GM23248 (cell line): ENCODE measurements at regions not wholly inside any gene's neighbourhood (a gene's known extent, or its start where the extent isn't known, plus 50 kb on each side); places are given as distances from the start of the nearest gene placed in this dataset.

ENCODE experiments used
- DNase-seq: peaks from one replicate; pipeline ENCODE4 v3.0.0-alpha.2; 2015
- H2AFZ ChIP-seq: fragments of 200-600 bp; sonication (generic); 2 replicates; pipeline ENCODE4 v1.6.1; 2016; ENCODE audit warnings: antibody characterized with exemption
- H3F3A ChIP-seq: fragments of 200-600 bp; sonication (generic); 2 replicates; pipeline ENCODE4 v1.6.1; 2016; ENCODE audit warnings: mild to moderate bottlenecking, antibody characterized with exemption, mixed run types; ENCODE audit not compliant: insufficient read depth
- H3K27ac ChIP-seq: fragments of 200-600 bp; sonication (generic); 2 replicates; pipeline ENCODE4 v1.5.1; 2016; ENCODE audit warnings: mild to moderate bottlenecking
- H3K27me3 ChIP-seq: fragments of 200-600 bp; sonication (generic); replicated peaks from 2 replicates; pipeline ENCODE4 v1.6.1; 2016; ENCODE audit warnings: mild to moderate bottlenecking; ENCODE audit not compliant: insufficient read depth
- H3K36me3 ChIP-seq: fragments of 200-600 bp; sonication (generic); 2 replicates; pipeline ENCODE4 v1.6.1; 2016; ENCODE audit warnings: low read depth, mild to moderate bottlenecking
- H3K4me1 ChIP-seq: fragments of 200-600 bp; sonication (generic); 2 replicates; pipeline ENCODE4 v1.6.1; 2016; ENCODE audit warnings: mild to moderate bottlenecking; ENCODE audit not compliant: insufficient read depth
- H3K4me2 ChIP-seq: fragments of 200-600 bp; sonication (generic); one replicate; pipeline ENCODE4 v1.6.1; 2016; ENCODE audit warnings: mild to moderate bottlenecking; ENCODE audit not compliant: unreplicated experiment
- H3K4me3 ChIP-seq: fragments of 200-600 bp; sonication (generic); 2 replicates; pipeline ENCODE4 v1.5.1; 2016; ENCODE audit warnings: mild to moderate bottlenecking
- H3K79me2 ChIP-seq: fragments of 200-600 bp; sonication (generic); 2 replicates; pipeline ENCODE4 v1.6.1; 2016; ENCODE audit warnings: mild to moderate bottlenecking; ENCODE audit not compliant: insufficient read depth
- H3K9ac ChIP-seq: fragments of 200-600 bp; sonication (generic); 2 replicates; pipeline ENCODE4 v1.6.1; 2016; ENCODE audit warnings: mild to moderate bottlenecking
- H3K9me2 ChIP-seq: fragments of 200-600 bp; sonication (generic); 2 replicates; pipeline ENCODE4 v1.6.1; 2016; ENCODE audit warnings: mixed run types, mild to moderate bottlenecking, moderate library complexity; ENCODE audit not compliant: insufficient read depth
- H3K9me3 ChIP-seq: fragments of 200-600 bp; sonication (generic); one replicate; pipeline ENCODE4 v1.6.1; 2017; ENCODE audit warnings: low read depth
- H4K20me1 ChIP-seq: fragments of 200-600 bp; sonication (generic); 2 replicates; pipeline ENCODE4 v1.6.0; 2016; ENCODE audit not compliant: insufficient read depth
- EZH2 ChIP-seq: fragments of 200-600 bp; sonication (generic); IDR thresholded peaks from 2 replicates; pipeline ENCODE4 v1.6.1; 2018; ENCODE audit warnings: antibody characterized with exemption, mild to moderate bottlenecking; ENCODE audit not compliant: insufficient read depth, poor library complexity, severe bottlenecking
- EZH2phosphoT487 ChIP-seq: fragments of 200-600 bp; sonication (generic); IDR thresholded peaks from 2 replicates; pipeline ENCODE4 v1.6.1; 2018; ENCODE audit warnings: antibody characterized with exemption, moderate library complexity, mild to moderate bottlenecking, low read depth; ENCODE audit not compliant: insufficient read depth
- WGBS, 2 experiments: methylation state at CpG; one replicate each; pipeline ENCODE4 v1.1.6; 2015 to 2017; ENCODE audit warnings: low lambda C conversion rate in 2 of 2, low coverage in 1 of 2; ENCODE audit errors: missing lambda C conversion rate in 2 of 2; 5-methylcytosine and 5-hydroxymethylcytosine counted together
- in situ Hi-C: fragments of 300-500 bp; cut with MboI; formaldehyde crosslinking; loops from 2 replicates; pipeline ENCODE4 v1.15.0; 2020

DNA sequence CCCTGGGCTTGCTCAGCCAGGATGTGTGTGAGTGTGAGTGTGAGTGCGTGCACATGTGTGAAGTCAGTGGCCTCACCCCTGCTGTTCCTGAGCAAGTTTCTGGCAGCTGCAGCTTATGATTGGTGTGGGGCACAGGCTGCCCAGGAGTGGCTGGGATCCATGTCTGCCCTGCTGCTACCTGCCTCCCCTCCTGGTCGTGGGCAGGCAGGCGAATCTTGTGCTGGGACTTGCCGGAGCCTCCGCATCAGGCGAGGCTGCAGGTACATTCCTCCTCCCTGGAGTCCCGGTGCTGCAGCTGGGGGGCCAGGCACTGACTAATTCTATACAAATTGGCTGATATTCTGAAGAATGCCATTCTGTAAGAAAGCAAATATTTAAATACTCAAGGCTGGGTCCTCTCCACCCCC lies 85.6 kb upstream of the WNT4 start:
- peaks cover 10% of the 10 kb centered on the region; the same call in 1 of the 2 replicates for H3K27me3 ChIP-seq
- no peaks in the 10 kb centered on the region for H3K36me3 ChIP-seq
- no peak overlapping the region for H3K27ac ChIP-seq
- in situ Hi-C loops, result no loop called here
- no peaks in the 10 kb centered on the region for H3F3A ChIP-seq
- no peaks in the 10 kb centered on the region for H4K20me1 ChIP-seq
- no peak overlapping the region for H3K4me3 ChIP-seq
- no peak overlapping the region for H3K4me2 ChIP-seq
- H3K4me1 ChIP-seq, result no peaks in the 10 kb centered on the region
- no peaks in the 10 kb centered on the region for H3K79me2 ChIP-seq
- DNase-seq, result no peak
- H2AFZ ChIP-seq, result no peak overlapping the region
- H3K9me3 ChIP-seq, result no peaks in the 10 kb centered on the region
- no peak overlapping the region for H3K9ac ChIP-seq
- WGBS, 2 experiments, result 71 to 85% methylated on average over 7 of the region's 7 CpGs
- no peak for TF ChIP-seq EZH2phosphoT487
- no peak for TF ChIP-seq EZH2
- H3K9me2 ChIP-seq, result no peaks in the 10 kb centered on the region

DNA sequence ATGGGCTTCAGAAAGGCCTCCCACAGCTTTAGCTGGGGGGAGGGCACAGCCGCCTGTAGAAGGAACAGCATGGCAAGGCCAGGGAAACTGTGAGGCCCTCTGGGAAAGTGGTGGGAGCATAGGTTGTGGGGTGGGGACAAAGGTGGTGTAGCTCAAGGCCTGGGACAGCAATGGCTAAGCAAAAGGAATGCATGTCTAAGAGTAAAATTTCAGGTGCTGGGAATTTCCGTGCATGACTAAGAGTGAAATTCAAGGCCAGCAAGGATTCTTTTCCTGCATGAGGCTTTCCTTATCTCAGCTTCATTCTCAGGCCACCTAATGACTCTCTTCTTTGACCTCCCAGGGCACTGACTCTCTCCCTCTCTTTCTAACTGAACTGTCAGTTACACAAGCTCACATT lies 86.5 kb upstream of the WNT4 start:
- H3K36me3 ChIP-seq, result no peaks in the 10 kb centered on the region
- in situ Hi-C loops, result no loop called here
- H3K9me2 ChIP-seq, result no peaks in the 10 kb centered on the region
- H3F3A ChIP-seq, result no peaks in the 10 kb centered on the region
- no peak overlapping the region for H3K27ac ChIP-seq
- no peak overlapping the region for H3K9ac ChIP-seq
- no peak overlapping the region for H2AFZ ChIP-seq
- H3K79me2 ChIP-seq, result no peaks in the 10 kb centered on the region
- no peak overlapping the region for H3K4me3 ChIP-seq
- TF ChIP-seq EZH2 (no peak), EZH2phosphoT487 (no peak)
- WGBS, 2 experiments, result 85 to 88% methylated on average over 2 of the region's 2 CpGs
- no peaks in the 10 kb centered on the region for H3K4me1 ChIP-seq
- no peak for DNase-seq
- H3K9me3 ChIP-seq, result no peaks in the 10 kb centered on the region
- peaks cover 7% of the 10 kb centered on the region; the same call in 1 of the 2 replicates for H3K27me3 ChIP-seq
- no peaks in the 10 kb centered on the region for H4K20me1 ChIP-seq
- H3K4me2 ChIP-seq, result no peak overlapping the region

DNA sequence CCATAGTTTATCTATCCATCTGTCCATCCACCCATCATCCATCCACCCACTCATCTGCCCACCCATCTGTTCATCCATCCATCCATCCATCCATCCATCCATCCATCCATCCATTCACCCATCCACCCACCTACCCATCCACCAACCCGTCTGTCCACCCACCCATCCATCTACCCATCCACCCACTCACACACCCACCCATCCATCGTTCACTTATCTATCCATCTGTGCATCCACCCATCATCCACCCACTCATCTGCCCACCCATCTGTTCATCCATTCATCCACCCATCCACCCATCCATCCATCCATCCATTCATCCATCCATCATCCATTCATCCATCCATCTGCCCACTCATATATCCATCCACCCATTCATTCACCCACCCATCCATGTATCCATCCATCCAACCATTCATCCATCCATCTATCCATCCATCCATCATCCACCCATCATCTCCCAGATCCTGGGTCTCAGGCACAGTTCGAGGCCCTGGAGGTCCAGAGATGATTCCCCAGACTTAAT lies 88.2 kb upstream of the WNT4 start:
- H3K4me3 ChIP-seq, result no peak overlapping the region
- H3K27me3 ChIP-seq, result peaks cover 20% of the 10 kb centered on the region; the same call in 1 of the 2 replicates
- no peaks in the 10 kb centered on the region for H3K9me3 ChIP-seq
- no peaks in the 10 kb centered on the region for H3K9me2 ChIP-seq
- no peaks in the 10 kb centered on the region for H3K36me3 ChIP-seq
- no peak overlapping the region for H3K27ac ChIP-seq
- H3K4me1 ChIP-seq, result no peaks in the 10 kb centered on the region
- H2AFZ ChIP-seq, result no peak overlapping the region
- no peak overlapping the region for H3K4me2 ChIP-seq
- no peaks in the 10 kb centered on the region for H4K20me1 ChIP-seq
- no peak for TF ChIP-seq EZH2
- TF ChIP-seq EZH2phosphoT487, result no peak
- H3K9ac ChIP-seq, result no peak overlapping the region
- 29 to 51% methylated on average over 1 to 3 of the region's 3 CpGs for WGBS, 2 experiments
- H3K79me2 ChIP-seq, result no peaks in the 10 kb centered on the region
- in situ Hi-C loops, result no loop called here
- no peak for DNase-seq
- H3F3A ChIP-seq, result no peaks in the 10 kb centered on the region

DNA sequence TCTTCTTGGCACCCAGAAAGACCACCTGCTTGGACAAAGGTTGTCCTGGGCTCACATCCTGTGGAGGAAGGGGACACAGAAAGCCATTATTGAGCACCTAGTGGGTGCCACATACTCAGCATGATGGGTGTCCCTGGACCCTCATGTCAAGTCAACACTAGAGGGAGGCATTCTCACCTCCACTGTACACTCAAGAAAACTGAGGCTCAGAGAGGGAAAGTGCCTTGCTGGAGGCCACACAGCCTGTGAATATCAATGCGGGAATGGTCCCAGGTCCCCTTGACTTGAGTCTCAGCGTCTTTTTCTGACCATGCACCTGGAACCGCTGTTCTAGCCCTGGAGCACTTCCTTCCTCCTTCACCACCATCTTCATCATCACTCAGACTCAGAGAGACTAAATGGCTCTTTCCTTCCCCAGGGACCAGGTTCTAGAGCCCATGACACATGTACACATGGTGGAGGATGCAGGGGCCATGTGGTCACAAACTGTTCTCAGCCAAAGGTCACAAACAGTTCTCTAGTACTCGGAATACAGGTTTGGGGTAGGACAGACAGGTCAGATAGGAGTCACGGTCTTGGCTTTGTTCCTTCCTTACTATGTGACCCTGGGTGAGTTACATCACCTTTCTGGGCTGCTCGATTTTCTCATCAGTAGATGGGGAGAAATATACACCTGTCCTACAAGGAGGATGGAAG lies 89.2 kb upstream of the WNT4 start:
- Histone ChIP-seq H3K27ac (no peak overlapping the region), H3K4me2 (no peak overlapping the region), H3K9me3 (no peaks in the 10 kb centered on the region), H3F3A (no peaks in the 10 kb centered on the region), H3K4me3 (no peak overlapping the region), H2AFZ (no peak overlapping the region), H3K4me1 (no peaks in the 10 kb centered on the region), H3K9ac (no peak overlapping the region), H3K27me3 (peaks cover 14% of the 10 kb centered on the region; the same call in 1 of the 2 replicates), H4K20me1 (no peaks in the 10 kb centered on the region), H3K79me2 (no peaks in the 10 kb centered on the region), H3K36me3 (no peaks in the 10 kb centered on the region), H3K9me2 (no peaks in the 10 kb centered on the region)
- in situ Hi-C loops, result no loop called here
- WGBS, 2 experiments, result 65% methylated on average over 6 of the region's 6 CpGs
- TF ChIP-seq EZH2, result no peak
- no peak for TF ChIP-seq EZH2phosphoT487
- no peak for DNase-seq

DNA sequence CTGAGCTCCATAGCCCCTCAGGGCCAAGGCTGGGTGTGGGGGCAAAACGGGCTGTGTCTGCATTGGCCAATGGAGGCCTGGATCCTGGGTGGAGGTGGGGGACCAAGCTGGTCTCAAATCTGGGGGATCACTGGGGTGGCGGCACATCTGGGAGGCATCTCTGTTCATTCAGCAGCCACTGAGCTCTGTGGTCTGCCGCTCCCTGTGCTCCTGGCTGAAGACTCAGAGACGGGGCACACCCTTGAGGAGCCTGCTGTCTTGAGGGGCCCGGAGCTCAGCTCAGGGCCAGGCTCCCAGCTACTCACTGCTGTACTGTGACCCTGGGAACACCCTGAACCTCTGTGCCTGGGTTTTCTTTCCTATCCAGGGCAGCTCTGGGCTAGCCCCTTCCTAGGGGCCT lies 90.3 kb upstream of the WNT4 start:
- H3K27me3 ChIP-seq, result peaks cover 13% of the 10 kb centered on the region; the same call in 1 of the 2 replicates
- DNase-seq, result no peak
- in situ Hi-C loops, result no loop called here
- H4K20me1 ChIP-seq, result no peaks in the 10 kb centered on the region
- no peak overlapping the region for H3K27ac ChIP-seq
- H3K4me1 ChIP-seq, result no peaks in the 10 kb centered on the region
- H3K9me3 ChIP-seq, result no peaks in the 10 kb centered on the region
- 72 to 78% methylated on average over 5 of the region's 5 CpGs for WGBS, 2 experiments
- H3K4me3 ChIP-seq, result no peak overlapping the region
- H3K79me2 ChIP-seq, result no peaks in the 10 kb centered on the region
- no peak overlapping the region for H3K4me2 ChIP-seq
- no peaks in the 10 kb centered on the region for H3K9me2 ChIP-seq
- no peak for TF ChIP-seq EZH2
- TF ChIP-seq EZH2phosphoT487, result no peak
- H2AFZ ChIP-seq, result no peak overlapping the region
- no peaks in the 10 kb centered on the region for H3F3A ChIP-seq
- H3K36me3 ChIP-seq, result no peaks in the 10 kb centered on the region
- no peak overlapping the region for H3K9ac ChIP-seq
